MCF 10A (cell line): ENCODE measurements at regions not wholly inside any gene's neighbourhood (a gene's known extent, or its start where the extent isn't known, plus 50 kb on each side); places are given as distances from the start of the nearest gene placed in this dataset.

Experiments
- BruUV-seq: library from RNA; stranded (reverse); fragments of 400-500 nt; replicated peaks from 2 replicates; lab custom pipeline; 2021; lab: Mats Ljungman, UMichigan
- CTCF ChIA-PET: fragments of 300-600 bp; sonication (Branson Sonifier 250); formaldehyde crosslinking; extraction: SDS; loops from one replicate; lab custom pipeline; 2021; ENCODE audit warnings: antibody characterized with exemption, inconsistent platforms; lab: Yijun Ruan, JAX
- POLR2A ChIA-PET: fragments of 300-600, 350-650 bp; sonication (Branson Sonifier 250); formaldehyde crosslinking; extraction: SDS; loops from one replicate; lab custom pipeline; 2020; ENCODE audit warnings: antibody characterized with exemption, inconsistent platforms; lab: Yijun Ruan, JAX
- DNase-seq: peaks from one replicate; pipeline ENCODE4 v3.0.0-alpha.2; 2018; ENCODE audit not compliant: unreplicated experiment
- H3K27ac Mint-ChIP-seq: one replicate; pipeline ENCODE4 v1.8.0; 2022; ENCODE audit warnings: mild to moderate bottlenecking, low read depth, mixed read lengths; ENCODE audit not compliant: unreplicated experiment
- H3K27me3 Mint-ChIP-seq: one replicate; pipeline ENCODE4 v1.8.0; 2022; ENCODE audit warnings: mixed read lengths; ENCODE audit not compliant: insufficient read depth, unreplicated experiment
- H3K36me3 Mint-ChIP-seq: one replicate; pipeline ENCODE4 v1.8.0; 2022; ENCODE audit warnings: mild to moderate bottlenecking, moderate library complexity, mixed read lengths; ENCODE audit not compliant: insufficient read depth, unreplicated experiment
- H3K4me1 Mint-ChIP-seq: one replicate; pipeline ENCODE4 v1.8.0; 2022; ENCODE audit warnings: mixed read lengths; ENCODE audit not compliant: insufficient read depth, unreplicated experiment
- H3K4me3 Mint-ChIP-seq: one replicate; pipeline ENCODE4 v1.8.0; 2022; ENCODE audit warnings: mild to moderate bottlenecking, moderate library complexity, mixed read lengths; ENCODE audit not compliant: unreplicated experiment
- H3K9me3 Mint-ChIP-seq: one replicate; pipeline ENCODE4 v1.8.0; 2022; ENCODE audit warnings: mixed read lengths; ENCODE audit not compliant: unreplicated experiment
- CTCF ChIP-seq: fragments of 200-600 bp; IDR thresholded peaks from one replicate; pipeline ENCODE4 v1.8.0; 2022; ENCODE audit warnings: antibody characterized with exemption, mild to moderate bottlenecking; ENCODE audit not compliant: unreplicated experiment
- intact Hi-C: fragments of 100-400 bp; cut with micrococcal nuclease; formaldehyde crosslinking; loops from 2 replicates; pipeline ENCODE4 v1.14.1; 2022

- intact Hi-C loops: no loop called here
- ChIA-PET POLR2A (no interaction called here), CTCF (no interaction called here)
- Mint-ChIP-seq H3K27me3 (peaks cover 30% of the 10 kb centered on the region), H3K27ac (no peak overlapping the region), H3K4me3 (no peak overlapping the region), H3K4me1 (no peaks in the 10 kb centered on the region), H3K36me3 (no peaks in the 10 kb centered on the region), H3K9me3 (peaks cover 9% of the 10 kb centered on the region)
- no peak for DNase-seq
- TF ChIP-seq CTCF: no peak
- no TSS peak for BruUV-seq
These were observed 286.0 kb downstream of the MYCN start for GRCh38 chr2:16226381-16226780.

DNA sequence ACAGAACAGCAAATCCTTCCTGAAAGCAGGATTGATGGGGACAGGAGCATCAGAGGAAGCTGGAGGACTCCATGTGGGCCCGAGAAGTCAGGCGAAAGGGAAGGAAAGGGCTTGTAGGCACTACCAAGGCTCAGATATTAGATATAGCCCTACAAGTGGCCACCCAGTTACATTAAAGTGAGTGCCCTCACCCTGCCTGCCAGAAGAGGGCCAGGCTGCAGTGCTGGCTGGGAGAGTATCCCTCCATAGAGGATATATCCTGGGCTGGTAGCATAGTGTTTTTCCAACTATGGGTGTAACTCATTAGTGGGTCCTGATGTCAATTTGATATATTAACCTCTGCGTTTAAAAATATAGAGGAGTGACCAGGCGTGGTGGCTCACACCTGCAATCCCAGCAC, 285.2 kb downstream of the MYCN start:
- Mint-ChIP-seq H3K27me3 (peaks cover 34% of the 10 kb centered on the region), H3K27ac (no peak overlapping the region), H3K4me1 (no peaks in the 10 kb centered on the region), H3K4me3 (no peak overlapping the region), H3K36me3 (no peaks in the 10 kb centered on the region), H3K9me3 (peaks cover 11% of the 10 kb centered on the region)
- no peak for TF ChIP-seq CTCF
- ChIA-PET POLR2A (no interaction called here), CTCF (no interaction called here)
- no TSS peak for BruUV-seq
- intact Hi-C loops: no loop called here
- DNase-seq: no peak

- Mint-ChIP-seq H3K9me3 (peaks cover 11% of the 10 kb centered on the region), H3K27me3 (peaks cover 34% of the 10 kb centered on the region), H3K36me3 (no peaks in the 10 kb centered on the region), H3K4me3 (no peak overlapping the region), H3K4me1 (no peaks in the 10 kb centered on the region), H3K27ac (no peak overlapping the region)
- no TSS peak for BruUV-seq
- intact Hi-C loops: no loop called here
- ChIA-PET CTCF (no interaction called here), POLR2A (no interaction called here)
- DNase-seq: no peak
- TF ChIP-seq CTCF: no peak
These were observed 284.7 kb downstream of the MYCN start for GRCh38 chr2:16225071-16225470.

- DNase-seq: no peak
- no peak for TF ChIP-seq CTCF
- Mint-ChIP-seq H3K9me3 (peaks cover 11% of the 10 kb centered on the region), H3K4me1 (no peaks in the 10 kb centered on the region), H3K27ac (no peak overlapping the region), H3K4me3 (no peak overlapping the region), H3K27me3 (peaks cover 33% of the 10 kb centered on the region), H3K36me3 (no peaks in the 10 kb centered on the region)
- CTCF ChIA-PET: interaction anchor here (0.6 to 0.7 kb wide), 2 partner anchors 9 to 15 kb away, joined by 3 read pairs; no protein-coding TSS in a partner anchor
- no TSS peak for BruUV-seq
- POLR2A ChIA-PET: no interaction called here
- intact Hi-C loops: no loop called here
These were observed 284.1 kb downstream of the MYCN start for GRCh38 chr2:16224298-16225045.
